ENCODE measurements at regions not wholly inside any gene's neighbourhood (a gene's known extent, or its start where the extent isn't known, plus 50 kb on each side); places are given as distances from the start of the nearest gene placed in this dataset.

GRCh38 chr5:125793470-125793869 lies 629.7 kb upstream of the GRAMD2B start:
- RAD21 ChIA-PET (ENCODE audit: unreplicated experiment): no interaction called here
- H3K79me2 ChIP-seq (ENCODE audit: control insufficient read depth, insufficient read depth, low read length): no peaks in the 10 kb centered on the region
- no peak for ATAC-seq
- H3K36me3 ChIP-seq (ENCODE audit: control insufficient read depth in 2 of 2, insufficient read depth in 2 of 2, low read length in 1 of 2): no peaks in the 10 kb centered on the region
- POLR2A ChIA-PET: no interaction called here
- H3K27me3 ChIP-seq (replicated peaks in 1 of 2; ENCODE audit: control insufficient read depth in 2 of 2, insufficient read depth in 2 of 2, low read length in 1 of 2): no peaks in the 10 kb centered on the region
- no peak for DNase-seq (ENCODE audit: low read depth, low spot score)
- H3K9me3 ChIP-seq (replicated peaks; ENCODE audit: control insufficient read depth, insufficient read depth, low read length): no peaks in the 10 kb centered on the region
- no peaks in the 10 kb centered on the region for H3K4me1 ChIP-seq (ENCODE audit: control insufficient read depth, insufficient read depth, low read length)
- no peak for TF ChIP-seq ATF3 (IDR thresholded peaks at IDR 0.05; ENCODE audit: borderline replicate concordance, extremely low read depth, low read depth, low read length)
- TF ChIP-seq NR2C1 (IDR thresholded peaks at IDR 0.05): no peak
- TF ChIP-seq SMAD5 (IDR thresholded peaks at IDR 0.05; ENCODE audit: low read depth): no peak
- no peak for TF ChIP-seq RAD51 (IDR thresholded peaks at IDR 0.05)
- no peak for TF ChIP-seq TCF12 (IDR thresholded peaks at IDR 0.05; ENCODE audit: low read depth, low read length)
- WGBS (ENCODE audit: insufficient coverage, insufficient replicate concordance, low lambda C conversion rate, missing lambda C conversion rate): 100% methylated on average over 1 of the region's 1 CpG
- H4K20me1 ChIP-seq (ENCODE audit: control insufficient read depth, insufficient read depth): no peaks in the 10 kb centered on the region
- BruUV-seq (replicated peaks): no TSS peak
- SMC1A ChIA-PET (ENCODE audit: uncharacterized antibody, unreplicated experiment): interaction anchor here (0.7 kb wide), 1 partner anchor 18 kb away, joined by 3 read pairs; no protein-coding TSS in a partner anchor
- no peak for FAIRE-seq
- no peak overlapping the region for H3K4me2 ChIP-seq (ENCODE audit: control insufficient read depth, insufficient read depth)
- H3K4me3 ChIP-seq: no peak overlapping the region
- CTCF ChIA-PET: no interaction called here
- in situ Hi-C loops (cut with MboI): no loop called here
- intact Hi-C loops (cut with micrococcal nuclease; ENCODE audit: unreplicated experiment): no loop called here
- H3K27ac ChIP-seq (ENCODE audit: control insufficient read depth, insufficient read depth): no peak overlapping the region
- H2AFZ ChIP-seq (ENCODE audit: control insufficient read depth, low read depth, low read length): no peak overlapping the region
- H3K9ac ChIP-seq (ENCODE audit: control insufficient read depth, insufficient read depth, low read length): no peak overlapping the region

- SMC1A ChIA-PET (ENCODE audit: uncharacterized antibody, unreplicated experiment): no interaction called here
Measured at GRCh38 chr5:125794922-125795321, 628.3 kb upstream of the GRAMD2B start.

More at GRCh38 chr5:125794922-125795321, 628.3 kb upstream of the GRAMD2B start:
- ChIA-PET POLR2A (no interaction called here), CTCF (no interaction called here), RAD21 (ENCODE audit: unreplicated experiment) (no interaction called here)
- Histone ChIP-seq H2AFZ (ENCODE audit: control insufficient read depth, low read depth, low read length) (no peak overlapping the region), H3K4me3 (no peak overlapping the region), H3K4me1 (ENCODE audit: control insufficient read depth, insufficient read depth, low read length) (no peaks in the 10 kb centered on the region), H3K79me2 (ENCODE audit: control insufficient read depth, insufficient read depth, low read length) (no peaks in the 10 kb centered on the region), H3K9me3 (replicated peaks; ENCODE audit: control insufficient read depth, insufficient read depth, low read length) (no peaks in the 10 kb centered on the region), H4K20me1 (ENCODE audit: control insufficient read depth, insufficient read depth) (no peaks in the 10 kb centered on the region), H3K27ac (ENCODE audit: control insufficient read depth, insufficient read depth) (no peak overlapping the region), H3K4me2 (ENCODE audit: control insufficient read depth, insufficient read depth) (no peak overlapping the region), H3K36me3 (ENCODE audit: control insufficient read depth in 2 of 2, insufficient read depth in 2 of 2, low read length in 1 of 2) (no peaks in the 10 kb centered on the region), H3K9ac (ENCODE audit: control insufficient read depth, insufficient read depth, low read length) (no peak overlapping the region), H3K27me3 (replicated peaks in 1 of 2; ENCODE audit: control insufficient read depth in 2 of 2, insufficient read depth in 2 of 2, low read length in 1 of 2) (no peaks in the 10 kb centered on the region)
- FAIRE-seq (no peak), ATAC-seq (no peak), DNase-seq (ENCODE audit: low read depth, low spot score) (no peak)
- in situ Hi-C loops (cut with MboI) (no loop called here), intact Hi-C loops (cut with micrococcal nuclease; ENCODE audit: unreplicated experiment) (no loop called here)
- no TSS peak for BruUV-seq (replicated peaks)
- no peak for TF ChIP-seq ZNF24 (IDR thresholded peaks at IDR 0.05)
- TF ChIP-seq JUNB (IDR thresholded peaks at IDR 0.05): no peak
- TF ChIP-seq MTA2 (IDR thresholded peaks at IDR 0.05; ENCODE audit: low read depth): no peak
- TF ChIP-seq CUX1 (IDR thresholded peaks at IDR 0.05; ENCODE audit: insufficient replicate concordance, low read depth, low read length): no peak
- no peak for TF ChIP-seq NFYB (IDR thresholded peaks at IDR 0.05; ENCODE audit: insufficient read depth, low read depth, low read length)

All from GM12878 (cell line).